Endodermal cell (in vitro differentiated cells): ENCODE measurements at regions not wholly inside any gene's neighbourhood (a gene's known extent, or its start where the extent isn't known, plus 50 kb on each side); places are given as distances from the start of the nearest gene placed in this dataset.

Experiments used
- DNase-seq: peaks from one replicate; pipeline ENCODE4 v3.0.0-alpha.2; 2017
- H3K27ac ChIP-seq: 2 replicates; pipeline ENCODE4 v1.5.1; 2013; ENCODE audit warnings: mild to moderate bottlenecking, low read depth, low read length, moderate library complexity
- H3K27me3 ChIP-seq: 2 replicates; pipeline ENCODE4 v1.6.1; 2013; ENCODE audit warnings: mild to moderate bottlenecking, low read length, moderate library complexity; ENCODE audit not compliant: insufficient read depth, control insufficient read depth, poor library complexity, severe bottlenecking
- H3K36me3 ChIP-seq: 2 replicates; pipeline ENCODE4 v1.7.0; 2013; ENCODE audit warnings: mild to moderate bottlenecking, low read length, moderate library complexity; ENCODE audit not compliant: control insufficient read depth, insufficient read depth
- H3K4me1 ChIP-seq: one replicate; pipeline ENCODE4 v1.7.0; 2013; ENCODE audit warnings: low read length; ENCODE audit not compliant: control insufficient read depth, insufficient read depth
- H3K4me3 ChIP-seq: 2 replicates; pipeline ENCODE4 v1.5.1; 2013; ENCODE audit warnings: mild to moderate bottlenecking, low read length, moderate library complexity
- H3K9ac ChIP-seq: 2 replicates; pipeline ENCODE4 v1.6.1; 2013; ENCODE audit warnings: mild to moderate bottlenecking, low read length, moderate library complexity; ENCODE audit not compliant: poor library complexity, severe bottlenecking; ENCODE audit errors: extremely low read depth
- H3K9me3 ChIP-seq: 2 replicates; pipeline ENCODE4 v1.6.1; 2013; ENCODE audit warnings: mild to moderate bottlenecking, low read length, moderate library complexity; ENCODE audit not compliant: control insufficient read depth
- H3K27ac Mint-ChIP-seq: 2 replicates; pipeline ENCODE4 v1.8.0; 2020; ENCODE audit warnings: mixed read lengths
- H3K27me3 Mint-ChIP-seq: 2 replicates; pipeline ENCODE4 v1.8.0; 2021; ENCODE audit warnings: mild to moderate bottlenecking, mixed read lengths; ENCODE audit not compliant: insufficient read depth
- H3K36me3 Mint-ChIP-seq: 2 replicates; pipeline ENCODE4 v1.8.0; 2020; ENCODE audit warnings: low read depth, mixed read lengths
- H3K4me1 Mint-ChIP-seq: 2 replicates; pipeline ENCODE4 v1.8.0; 2020; ENCODE audit warnings: mixed read lengths
- H3K4me3 Mint-ChIP-seq: 2 replicates; pipeline ENCODE4 v1.8.0; 2020; ENCODE audit warnings: mild to moderate bottlenecking, moderate library complexity, mixed read lengths
- H3K9me3 Mint-ChIP-seq: 2 replicates; pipeline ENCODE4 v1.8.0; 2020; ENCODE audit warnings: mild to moderate bottlenecking, mixed read lengths
- WGBS, 2 experiments: methylation state at CpG; one replicate each; pipeline versions ENCODE4 v1.1.5 to v1.1.7; 2013; ENCODE audit warnings: missing lambda C conversion rate in 2 of 2, mixed read lengths in 1 of 2; ENCODE audit not compliant: insufficient coverage in 1 of 2, insufficient read length in 1 of 2; 5-methylcytosine and 5-hydroxymethylcytosine counted together
- TF ChIP-seq, protein P1 (sequence below): fragments of 200-600 bp; sonication (generic); conservative IDR thresholded peaks from 2 replicates; pipeline ENCODE4 v1.5.0; 2021; ENCODE audit warnings: antibody characterized with exemption, mild to moderate bottlenecking

DNA sequence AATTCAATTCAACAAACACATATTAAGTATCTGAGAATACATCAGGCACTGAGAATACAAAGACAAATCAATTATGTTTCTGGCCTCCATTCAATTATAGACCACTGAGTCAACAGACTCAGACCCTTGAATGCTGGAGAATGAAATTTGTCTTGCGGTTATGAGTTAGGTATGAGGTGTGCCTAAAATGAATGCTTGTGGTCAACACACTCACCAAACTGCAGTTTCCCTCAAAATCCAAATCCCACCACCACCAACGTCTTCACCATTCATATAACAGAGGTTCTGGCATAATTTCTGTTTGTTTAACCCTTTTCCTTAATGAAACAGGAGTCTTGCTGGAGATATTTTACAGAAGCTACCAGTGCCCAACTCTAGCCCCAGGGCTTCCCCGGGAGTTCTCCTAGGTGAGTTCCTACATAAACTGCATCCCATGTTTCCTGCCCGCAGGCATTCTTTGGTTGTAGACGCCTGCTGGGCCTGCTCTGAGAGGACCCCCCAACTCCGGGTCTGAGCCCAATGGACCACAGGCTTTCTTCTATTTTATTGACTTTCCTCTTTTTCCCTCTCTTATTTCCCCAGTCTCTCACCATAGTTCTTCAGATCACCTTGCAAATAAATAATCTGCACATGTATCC is 119.2 kb downstream of the DDX53 start:
- no peaks in the 10 kb centered on the region for H3K9me3 Mint-ChIP-seq
- no peak overlapping the region for H3K27ac ChIP-seq
- H3K27me3 ChIP-seq = no peaks in the 10 kb centered on the region
- DNase-seq = no peak
- WGBS, 2 experiments = 87 to 92% methylated on average over 2 to 5 of the region's 6 CpGs
- no peaks in the 10 kb centered on the region for H3K4me1 ChIP-seq
- no peak overlapping the region for H3K9ac ChIP-seq
- no peak overlapping the region for H3K4me3 Mint-ChIP-seq
- H3K4me3 ChIP-seq = no peak overlapping the region
- no peaks in the 10 kb centered on the region for H3K9me3 ChIP-seq
- H3K36me3 ChIP-seq = no peaks in the 10 kb centered on the region
- H3K4me1 Mint-ChIP-seq = peaks cover 13% of the 10 kb centered on the region
- H3K27ac Mint-ChIP-seq = no peak overlapping the region
- TF ChIP-seq, protein P1, sequence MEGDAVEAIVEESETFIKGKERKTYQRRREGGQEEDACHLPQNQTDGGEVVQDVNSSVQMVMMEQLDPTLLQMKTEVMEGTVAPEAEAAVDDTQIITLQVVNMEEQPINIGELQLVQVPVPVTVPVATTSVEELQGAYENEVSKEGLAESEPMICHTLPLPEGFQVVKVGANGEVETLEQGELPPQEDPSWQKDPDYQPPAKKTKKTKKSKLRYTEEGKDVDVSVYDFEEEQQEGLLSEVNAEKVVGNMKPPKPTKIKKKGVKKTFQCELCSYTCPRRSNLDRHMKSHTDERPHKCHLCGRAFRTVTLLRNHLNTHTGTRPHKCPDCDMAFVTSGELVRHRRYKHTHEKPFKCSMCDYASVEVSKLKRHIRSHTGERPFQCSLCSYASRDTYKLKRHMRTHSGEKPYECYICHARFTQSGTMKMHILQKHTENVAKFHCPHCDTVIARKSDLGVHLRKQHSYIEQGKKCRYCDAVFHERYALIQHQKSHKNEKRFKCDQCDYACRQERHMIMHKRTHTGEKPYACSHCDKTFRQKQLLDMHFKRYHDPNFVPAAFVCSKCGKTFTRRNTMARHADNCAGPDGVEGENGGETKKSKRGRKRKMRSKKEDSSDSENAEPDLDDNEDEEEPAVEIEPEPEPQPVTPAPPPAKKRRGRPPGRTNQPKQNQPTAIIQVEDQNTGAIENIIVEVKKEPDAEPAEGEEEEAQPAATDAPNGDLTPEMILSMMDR = no peak
- H3K36me3 Mint-ChIP-seq = no peaks in the 10 kb centered on the region
- no peaks in the 10 kb centered on the region for H3K27me3 Mint-ChIP-seq

DNA sequence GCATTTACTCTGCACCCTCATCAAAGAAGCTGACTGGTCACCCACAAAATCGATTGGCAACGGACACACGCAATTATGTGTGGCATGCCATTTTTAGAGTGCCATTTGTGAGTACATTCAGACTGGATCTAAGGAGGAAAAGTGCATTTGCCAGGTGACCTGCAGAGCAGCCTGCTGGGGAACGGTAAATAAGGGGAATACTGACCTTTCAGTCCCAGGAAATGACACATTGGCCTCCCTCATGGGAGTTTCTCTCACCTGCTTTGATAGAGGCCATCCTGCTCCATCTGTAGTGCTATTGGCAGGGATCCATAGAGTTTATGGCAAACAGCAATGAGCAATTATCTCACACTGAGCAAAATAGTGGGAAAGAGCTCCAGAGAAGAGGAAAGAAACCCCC is 127.8 kb downstream of the DDX53 start:
- no peak overlapping the region for H3K27ac ChIP-seq
- no peak overlapping the region for H3K9ac ChIP-seq
- 91% methylated on average over 4 of the region's 4 CpGs; no CpG with 5 or more reads in 1 of the 2 experiments for WGBS, 2 experiments
- Mint-ChIP-seq H3K9me3 (peaks cover 21% of the 10 kb centered on the region), H3K4me3 (no peak overlapping the region), H3K36me3 (peaks cover 5% of the 10 kb centered on the region), H3K27ac (no peak overlapping the region), H3K4me1 (peaks cover 7% of the 10 kb centered on the region), H3K27me3 (no peaks in the 10 kb centered on the region)
- no peaks in the 10 kb centered on the region for H3K9me3 ChIP-seq
- H3K27me3 ChIP-seq = no peaks in the 10 kb centered on the region
- no peak for DNase-seq
- TF ChIP-seq, protein P1 = no peak
- no peaks in the 10 kb centered on the region for H3K36me3 ChIP-seq
- H3K4me1 ChIP-seq = no peaks in the 10 kb centered on the region
- H3K4me3 ChIP-seq = no peak overlapping the region

DNA sequence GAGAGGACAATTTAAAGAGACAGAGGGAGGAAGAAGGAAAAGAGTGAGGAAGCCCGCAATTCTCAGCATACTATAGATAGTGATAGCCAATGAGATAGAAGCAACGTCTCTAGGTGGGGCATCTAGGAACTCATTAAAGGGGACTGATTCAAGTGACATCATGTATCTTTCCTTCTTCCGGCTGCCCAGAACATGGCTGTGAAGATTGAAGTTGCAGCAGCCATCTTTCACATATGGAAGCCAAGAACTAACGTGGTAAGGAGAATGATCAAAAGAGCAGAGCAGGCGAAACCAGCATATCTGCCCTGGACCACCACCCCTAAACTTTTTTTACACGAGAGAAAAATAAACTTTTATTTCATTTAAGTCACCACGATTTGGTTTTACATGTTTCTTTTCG is 133.8 kb downstream of the DDX53 start:
- no peaks in the 10 kb centered on the region for H3K27me3 ChIP-seq
- DNase-seq = no peak
- H3K4me3 Mint-ChIP-seq = no peak overlapping the region
- no peak overlapping the region for H3K9ac ChIP-seq
- no peak overlapping the region for H3K27ac ChIP-seq
- H3K27ac Mint-ChIP-seq = no peak overlapping the region
- WGBS, 2 experiments = 76 to 92% methylated on average over 2 to 7 of the region's 8 CpGs
- TF ChIP-seq, protein P1 = no peak
- no peaks in the 10 kb centered on the region for H3K36me3 ChIP-seq
- H3K27me3 Mint-ChIP-seq = no peaks in the 10 kb centered on the region
- H3K9me3 Mint-ChIP-seq = peaks cover 14% of the 10 kb centered on the region
- H3K9me3 ChIP-seq = no peaks in the 10 kb centered on the region
- H3K36me3 Mint-ChIP-seq = peaks cover 5% of the 10 kb centered on the region
- no peak overlapping the region for H3K4me3 ChIP-seq
- peaks cover 7% of the 10 kb centered on the region for H3K4me1 Mint-ChIP-seq
- no peaks in the 10 kb centered on the region for H3K4me1 ChIP-seq
